OCI-LY1 (cell line): ENCODE measurements at regions not wholly inside any gene's neighbourhood (a gene's known extent, or its start where the extent isn't known, plus 50 kb on each side); places are given as distances from the start of the nearest gene placed in this dataset.

ENCODE experiments used
- EZH2 ChIP-seq: fragments of 200-600 bp; sonication (generic), shearing (Covaris generic); IDR thresholded peaks from 2 replicates; pipeline ENCODE4 v1.8.0; 2017; ENCODE audit warnings: borderline replicate concordance, mixed run types, mild to moderate bottlenecking, antibody characterized with exemption, low read length, moderate library complexity, mixed read lengths
- TF ChIP-seq, protein P1 (sequence below): fragments of 200-600 bp; sonication (generic), shearing (Covaris generic); IDR thresholded peaks from 2 replicates; pipeline ENCODE4 v1.5.1; 2017; ENCODE audit warnings: mild to moderate bottlenecking, antibody characterized with exemption, low read length, moderate library complexity, mixed read lengths

DNA sequence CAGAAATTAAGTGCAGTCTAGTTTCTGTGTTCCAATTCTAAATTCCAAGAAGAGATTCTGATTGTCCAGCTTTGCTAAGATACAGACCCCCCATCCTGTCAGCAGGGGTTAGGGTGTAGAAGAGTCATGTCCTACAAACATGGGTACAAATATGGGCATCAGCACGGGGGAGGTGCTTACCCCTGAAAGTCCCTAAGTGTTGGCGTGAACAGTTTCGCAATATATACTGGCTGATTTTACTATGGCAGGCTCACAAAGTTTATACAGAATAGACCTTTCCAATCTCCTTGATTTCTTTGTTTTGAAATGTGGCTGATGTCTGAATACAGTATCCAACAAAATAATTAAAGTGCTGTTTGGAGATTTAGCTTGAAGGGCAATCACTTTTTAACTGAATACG is 71.6 kb upstream of the PPM1H start:
- TF ChIP-seq EZH2 = no peak
- TF ChIP-seq, protein P1, sequence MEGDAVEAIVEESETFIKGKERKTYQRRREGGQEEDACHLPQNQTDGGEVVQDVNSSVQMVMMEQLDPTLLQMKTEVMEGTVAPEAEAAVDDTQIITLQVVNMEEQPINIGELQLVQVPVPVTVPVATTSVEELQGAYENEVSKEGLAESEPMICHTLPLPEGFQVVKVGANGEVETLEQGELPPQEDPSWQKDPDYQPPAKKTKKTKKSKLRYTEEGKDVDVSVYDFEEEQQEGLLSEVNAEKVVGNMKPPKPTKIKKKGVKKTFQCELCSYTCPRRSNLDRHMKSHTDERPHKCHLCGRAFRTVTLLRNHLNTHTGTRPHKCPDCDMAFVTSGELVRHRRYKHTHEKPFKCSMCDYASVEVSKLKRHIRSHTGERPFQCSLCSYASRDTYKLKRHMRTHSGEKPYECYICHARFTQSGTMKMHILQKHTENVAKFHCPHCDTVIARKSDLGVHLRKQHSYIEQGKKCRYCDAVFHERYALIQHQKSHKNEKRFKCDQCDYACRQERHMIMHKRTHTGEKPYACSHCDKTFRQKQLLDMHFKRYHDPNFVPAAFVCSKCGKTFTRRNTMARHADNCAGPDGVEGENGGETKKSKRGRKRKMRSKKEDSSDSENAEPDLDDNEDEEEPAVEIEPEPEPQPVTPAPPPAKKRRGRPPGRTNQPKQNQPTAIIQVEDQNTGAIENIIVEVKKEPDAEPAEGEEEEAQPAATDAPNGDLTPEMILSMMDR = no peak
